HEK293 (cell line): ENCODE measurements at regions not wholly inside any gene's neighbourhood (a gene's known extent, or its start where the extent isn't known, plus 50 kb on each side); places are given as distances from the start of the nearest gene placed in this dataset.

Source experiments
- CTCF ChIA-PET: fragments of 350-600 bp; formaldehyde crosslinking; extraction: SDS; loops from one replicate; lab custom pipeline; 2021; ENCODE audit warnings: antibody characterized with exemption; lab: Yijun Ruan, JAX
- POLR2A ChIA-PET: fragments of 300-600 bp; formaldehyde crosslinking; extraction: SDS; loops from one replicate; lab custom pipeline; 2020; ENCODE audit warnings: antibody characterized with exemption, inconsistent platforms; lab: Yijun Ruan, JAX
- H3K27ac ChIP-seq: fragments of 200-500 bp; sonication (Bioruptor generic); 2 replicates; pipeline ENCODE4 v1.5.1; 2014; ENCODE audit warnings: low read depth, low read length, control low read depth, inconsistent platforms; ENCODE audit errors: extremely low read depth
- H3K36me3 ChIP-seq, 2 experiments: fragments of 200-500 bp in 1 of 2; sonication (Bioruptor generic) in 1 of 2; 1 replicate in 1 of 2; 2 replicates in 1 of 2; pipeline ENCODE4 v1.5.1; 2014 to 2017; ENCODE audit warnings: inconsistent platforms in 2 of 2, low read length in 2 of 2; ENCODE audit not compliant: control insufficient read depth in 2 of 2, insufficient read depth in 1 of 2
- H3K4me1 ChIP-seq: fragments of 200-500 bp; sonication (Bioruptor generic); 2 replicates; pipeline ENCODE4 v1.5.1; 2014; ENCODE audit warnings: mild to moderate bottlenecking, low read length, inconsistent platforms; ENCODE audit not compliant: control insufficient read depth, insufficient read depth
- H3K4me3 ChIP-seq: 2 replicates; pipeline ENCODE4 v1.5.1; 2011; ENCODE audit warnings: low read depth, mild to moderate bottlenecking, control low read depth, low read length, moderate library complexity
- H3K9me3 ChIP-seq: fragments of 200-500 bp; sonication (Bioruptor generic); 2 replicates; pipeline ENCODE4 v1.5.1; 2014; ENCODE audit warnings: low read depth, low read length, inconsistent platforms; ENCODE audit not compliant: control insufficient read depth, insufficient read depth
- GLIS1 ChIP-seq: fragments of 450-650 bp; formaldehyde crosslinking; IDR thresholded peaks from 2 replicates; pipeline ENCODE4 v1.5.1; 2016; ENCODE audit warnings: missing biosample characterization, missing genetic modification characterization
- MZF1 ChIP-seq: fragments of 450-650 bp; formaldehyde crosslinking; IDR thresholded peaks from 2 replicates; pipeline ENCODE4 v1.5.1; 2017; ENCODE audit warnings: missing biosample characterization, missing genetic modification characterization, borderline replicate concordance
- PBX3 ChIP-seq: sonication (generic); formaldehyde crosslinking; IDR thresholded peaks from 2 replicates; pipeline ENCODE4 v1.8.1; 2022; ENCODE audit warnings: mild to moderate bottlenecking, moderate library complexity, missing genetic modification reagents
- PRDM1 ChIP-seq: fragments of 450-650 bp; formaldehyde crosslinking; IDR thresholded peaks from 2 replicates; pipeline ENCODE4; 2016; ENCODE audit warnings: missing biosample characterization, missing genetic modification characterization
- RBAK ChIP-seq: fragments of 450-650 bp; formaldehyde crosslinking; IDR thresholded peaks from 2 replicates; pipeline ENCODE4 v1.5.1; 2016; ENCODE audit warnings: missing biosample characterization, missing genetic modification characterization
- SP2 ChIP-seq: fragments of 450-650 bp; formaldehyde crosslinking; IDR thresholded peaks from 2 replicates; pipeline ENCODE4 v1.5.1; 2016; ENCODE audit warnings: missing biosample characterization, missing genetic modification characterization
- TCF7L2 ChIP-seq: IDR thresholded peaks from 2 replicates; pipeline ENCODE4 v1.6.1; 2011; ENCODE audit warnings: low read depth, mild to moderate bottlenecking, inconsistent platforms, low read length, moderate library complexity, borderline replicate concordance
- ZBTB17 ChIP-seq: fragments of 450-650 bp; formaldehyde crosslinking; IDR thresholded peaks from 2 replicates; pipeline ENCODE4 v1.5.1; 2016; ENCODE audit warnings: missing biosample characterization, missing genetic modification characterization
- ZFP3 ChIP-seq: fragments of 450-650 bp; formaldehyde crosslinking; IDR thresholded peaks from 2 replicates; pipeline ENCODE4 v1.5.1; 2016; ENCODE audit warnings: low read depth, missing biosample characterization, missing genetic modification characterization
- ZFP41 ChIP-seq: fragments of 450-650 bp; formaldehyde crosslinking; IDR thresholded peaks from 2 replicates; pipeline ENCODE4 v1.5.1; 2016; ENCODE audit warnings: missing biosample characterization, missing genetic modification characterization, borderline replicate concordance
- ZNF146 ChIP-seq: fragments of 450-650 bp; formaldehyde crosslinking; IDR thresholded peaks from 2 replicates; pipeline ENCODE4 v1.5.1; 2016; ENCODE audit warnings: missing biosample characterization, missing genetic modification characterization
- ZNF175 ChIP-seq: fragments of 450-650 bp; formaldehyde crosslinking; IDR thresholded peaks from 2 replicates; pipeline ENCODE4 v1.5.1; 2016; ENCODE audit warnings: missing biosample characterization, missing genetic modification characterization
- ZNF274 ChIP-seq, 2 experiments: fragments of 200-500 bp in 1 of 2; fragments of 450-650 bp in 1 of 2; sonication (Bioruptor generic) in 1 of 2; formaldehyde crosslinking in 1 of 2; IDR thresholded peaks; 2 replicates each; pipeline versions ENCODE4 v1.5.1 to v1.6.1; 2014 to 2016; ENCODE audit warnings: borderline replicate concordance in 1 of 2, inconsistent platforms in 1 of 2, low read length in 1 of 2, missing biosample characterization in 1 of 2, missing genetic modification characterization in 1 of 2
- ZNF426 ChIP-seq: fragments of 450-650 bp; formaldehyde crosslinking; IDR thresholded peaks from 2 replicates; pipeline ENCODE4 v1.5.1; 2017; ENCODE audit warnings: missing biosample characterization, missing genetic modification characterization, mild to moderate bottlenecking, inconsistent platforms, moderate library complexity
- ZNF518A ChIP-seq: fragments of 450-650 bp; formaldehyde crosslinking; conservative IDR thresholded peaks from 2 replicates; pipeline ENCODE4 v1.5.1; 2016; ENCODE audit warnings: low read depth, missing biosample characterization, missing genetic modification characterization
- ZNF548 ChIP-seq: fragments of 450-650 bp; formaldehyde crosslinking; IDR thresholded peaks from 2 replicates; pipeline ENCODE4 v1.5.1; 2016; ENCODE audit warnings: missing biosample characterization, missing genetic modification characterization
- ZNF621 ChIP-seq: fragments of 450-650 bp; formaldehyde crosslinking; IDR thresholded peaks from 2 replicates; pipeline ENCODE4 v1.5.1; 2017; ENCODE audit warnings: missing biosample characterization, missing genetic modification characterization
- ZNF645 ChIP-seq: fragments of 450-650 bp; formaldehyde crosslinking; IDR thresholded peaks from 2 replicates; pipeline ENCODE4; 2016; ENCODE audit warnings: missing biosample characterization, missing genetic modification characterization
- ZNF76 ChIP-seq: fragments of 450-650 bp; formaldehyde crosslinking; IDR thresholded peaks from 2 replicates; pipeline ENCODE4; 2016; ENCODE audit warnings: low read depth, missing biosample characterization, missing genetic modification characterization, borderline replicate concordance
- ZNF843 ChIP-seq: fragments of 450-650 bp; formaldehyde crosslinking; IDR thresholded peaks from 2 replicates; pipeline ENCODE4 v1.5.1; 2016; ENCODE audit warnings: missing biosample characterization, missing genetic modification characterization
- TF ChIP-seq, protein P1 (sequence below): fragments of 450-650 bp; formaldehyde crosslinking; IDR thresholded peaks from 2 replicates; pipeline ENCODE4 v1.5.1; 2017; ENCODE audit warnings: missing biosample characterization, missing genetic modification characterization

GRCh38 chr2:107719836-107720235, 106.9 kb upstream of the RGPD4 start (continued):
- TF ChIP-seq ZBTB17 (tag by site-specific recombination) (no peak), PBX3 (CRISPR knock-in tag) (no peak), GLIS1 (tag by site-specific recombination) (no peak), ZNF548 (tag by site-specific recombination) (no peak), ZNF621 (tag by site-specific recombination) (no peak), ZNF518A (tag by site-specific recombination) (no peak), ZNF843 (tag by site-specific recombination) (no peak), RBAK (no peak), ZNF274 (IDR thresholded peaks at IDR 0.05; ENCODE audit: low read length) (no peak), ZNF274 (tag by site-specific recombination; IDR thresholded peaks at IDR 0.05; ENCODE audit: borderline replicate concordance) (no peak)
- TF ChIP-seq, protein P1, sequence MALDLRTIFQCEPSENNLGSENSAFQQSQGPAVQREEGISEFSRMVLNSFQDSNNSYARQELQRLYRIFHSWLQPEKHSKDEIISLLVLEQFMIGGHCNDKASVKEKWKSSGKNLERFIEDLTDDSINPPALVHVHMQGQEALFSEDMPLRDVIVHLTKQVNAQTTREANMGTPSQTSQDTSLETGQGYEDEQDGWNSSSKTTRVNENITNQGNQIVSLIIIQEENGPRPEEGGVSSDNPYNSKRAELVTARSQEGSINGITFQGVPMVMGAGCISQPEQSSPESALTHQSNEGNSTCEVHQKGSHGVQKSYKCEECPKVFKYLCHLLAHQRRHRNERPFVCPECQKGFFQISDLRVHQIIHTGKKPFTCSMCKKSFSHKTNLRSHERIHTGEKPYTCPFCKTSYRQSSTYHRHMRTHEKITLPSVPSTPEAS (tag by site-specific recombination): no peak

DNA sequence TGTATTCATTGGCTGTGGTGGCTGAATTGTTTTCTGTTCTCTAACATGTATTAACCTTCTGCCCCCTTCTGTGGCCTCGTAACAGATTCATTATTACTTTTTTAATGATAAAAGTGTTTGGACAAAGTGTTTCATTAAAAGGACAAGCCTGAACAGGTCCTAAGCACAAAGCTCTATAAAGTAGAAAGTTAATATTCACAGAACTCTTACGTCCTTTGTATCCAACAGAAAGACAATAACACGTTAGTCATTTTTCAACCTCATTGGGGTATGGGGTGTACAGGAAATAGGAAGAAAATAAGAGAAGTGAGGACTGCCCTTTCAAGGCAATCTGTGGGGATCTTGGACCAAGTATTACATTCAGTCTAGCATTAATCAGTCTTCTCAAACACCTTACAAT, 105.5 kb upstream of the RGPD4 start:
- Histone ChIP-seq H3K27ac (no peak overlapping the region), H3K36me3 (no peaks in the 10 kb centered on the region), H3K4me3 (no peak overlapping the region), H3K9me3 (no peaks in the 10 kb centered on the region), H3K4me1 (no peaks in the 10 kb centered on the region)
- no peak for TF ChIP-seq ZNF426 (tag by site-specific recombination)
- TF ChIP-seq ZNF645 (tag by site-specific recombination): no peak
- no peak for TF ChIP-seq PRDM1 (tag by site-specific recombination)
- TF ChIP-seq MZF1: no peak
- TF ChIP-seq SP2 (tag by site-specific recombination): no peak
- no peak for TF ChIP-seq ZNF146 (tag by site-specific recombination)
- no peak for TF ChIP-seq ZFP3
- TF ChIP-seq TCF7L2: no peak
- TF ChIP-seq ZNF175 (tag by site-specific recombination): no peak
- TF ChIP-seq ZNF76 (tag by site-specific recombination): no peak
- no peak for TF ChIP-seq ZFP41 (tag by site-specific recombination)
- ChIA-PET CTCF (no interaction called here), POLR2A (no interaction called here)
